ENCODE measurements at regions not wholly inside any gene's neighbourhood (a gene's known extent, or its start where the extent isn't known, plus 50 kb on each side); places are given as distances from the start of the nearest gene placed in this dataset.

- no TSS peak for BruUV-seq (replicated peaks)
- no peaks in the 10 kb centered on the region for H3K9me2 ChIP-seq (ENCODE audit: insufficient read depth)
- CTCF ChIA-PET = no interaction called here
- no peak overlapping the region for H3K27ac ChIP-seq (ENCODE audit: low read depth, low read length)
- H4K20me1 ChIP-seq (ENCODE audit: insufficient read depth) = no peaks in the 10 kb centered on the region; the same call in 1 of the 2 replicates
- no peaks in the 10 kb centered on the region for H3K4me1 ChIP-seq (ENCODE audit: control insufficient read depth in 1 of 2, insufficient read depth in 2 of 2, low read length in 2 of 2)
- H3K4me3 ChIP-seq (replicated peaks in 1 of 2; ENCODE audit: low read depth in 1 of 2, low read length in 2 of 2) = no peak overlapping the region
- no peak for DNase-seq (ENCODE audit: low read depth, low spot score)
- H3K36me3 ChIP-seq (ENCODE audit: control insufficient read depth in 1 of 2, insufficient read depth in 2 of 2, low read length in 2 of 2) = no peaks in the 10 kb centered on the region
- no peak for ATAC-seq
- H3K9me3 ChIP-seq (ENCODE audit: control insufficient read depth in 1 of 2, insufficient read depth in 1 of 2, low read depth in 1 of 2, low read length in 2 of 2) = peaks cover 4 to 5% of the 10 kb centered on the region in 2 experiments; a peak in 2 of 4 replicates
- intact Hi-C loops (cut with micrococcal nuclease) = no loop called here
- H2AFZ ChIP-seq (ENCODE audit: low read depth, low read length, poor library complexity, severe bottlenecking) = no peak overlapping the region
- RAD21 ChIA-PET (ENCODE audit: low non-redundant PET in 1 of 2, low total read pairs in 2 of 2, uncharacterized antibody in 2 of 2, unreplicated experiment in 2 of 2) = no interaction called here
- POLR2A ChIA-PET = no interaction called here
- H3K4me2 ChIP-seq (ENCODE audit: low read length) = no peak overlapping the region
- TF ChIP-seq SRF (IDR thresholded peaks at IDR 0.05; ENCODE audit: low read depth) (no peak), YY1 (IDR thresholded peaks at IDR 0.05; ENCODE audit: extremely low read depth, insufficient replicate concordance, low read depth, low read length) (no peak), ZFX (IDR thresholded peaks at IDR 0.05) (no peak), EZH2 (IDR thresholded peaks at IDR 0.05) (no peak), SP1 (IDR thresholded peaks at IDR 0.05; ENCODE audit: low read depth) (no peak), CTCF (IDR thresholded peaks at IDR 0.05 in 2 of 3, conservative IDR thresholded peaks at IDR 0.05 in 1 of 3; ENCODE audit: borderline replicate concordance in 1 of 3, insufficient read depth in 1 of 3, low read depth in 2 of 3, low read length in 2 of 3) (no peak), CEBPB (IDR thresholded peaks at IDR 0.05; ENCODE audit: low read depth) (no peak), JUND (IDR thresholded peaks at IDR 0.05) (no peak), CBX3 (IDR thresholded peaks at IDR 0.05; ENCODE audit: low read depth) (no peak)
- H3K27me3 ChIP-seq (ENCODE audit: insufficient read depth, low read length) = no peaks in the 10 kb centered on the region
- no peak overlapping the region for H3K9ac ChIP-seq (ENCODE audit: low read length)
- H3K79me2 ChIP-seq (ENCODE audit: insufficient read depth, low read length) = no peaks in the 10 kb centered on the region
These were observed 771.1 kb downstream of the GATA3 start for GRCh38 chr10:8825611-8826010.

- Histone ChIP-seq H3K79me2 (ENCODE audit: insufficient read depth, low read length) (no peaks in the 10 kb centered on the region), H3K9me2 (ENCODE audit: insufficient read depth) (no peaks in the 10 kb centered on the region), H3K36me3 (ENCODE audit: control insufficient read depth in 1 of 2, insufficient read depth in 2 of 2, low read length in 2 of 2) (no peaks in the 10 kb centered on the region), H3K4me3 (replicated peaks in 1 of 2; ENCODE audit: low read depth in 1 of 2, low read length in 2 of 2) (no peak overlapping the region), H4K20me1 (ENCODE audit: insufficient read depth) (no peaks in the 10 kb centered on the region), H3K4me1 (ENCODE audit: control insufficient read depth in 1 of 2, insufficient read depth in 2 of 2, low read length in 2 of 2) (no peaks in the 10 kb centered on the region), H3K4me2 (ENCODE audit: low read length) (no peak overlapping the region), H3K27ac (ENCODE audit: low read depth, low read length) (no peak overlapping the region), H3K9me3 (ENCODE audit: control insufficient read depth in 1 of 2, insufficient read depth in 1 of 2, low read depth in 1 of 2, low read length in 2 of 2) (peaks cover 0 to 15% of the 10 kb centered on the region in 2 experiments; a peak in 2 of 4 replicates), H3K27me3 (ENCODE audit: insufficient read depth, low read length) (no peaks in the 10 kb centered on the region), H3K9ac (ENCODE audit: low read length) (no peak overlapping the region), H2AFZ (ENCODE audit: low read depth, low read length, poor library complexity, severe bottlenecking) (no peak overlapping the region)
- no peak for DNase-seq (ENCODE audit: low read depth, low spot score)
- no TSS peak for BruUV-seq (replicated peaks)
- ChIA-PET POLR2A (no interaction called here), CTCF (no interaction called here), RAD21 (ENCODE audit: low non-redundant PET in 1 of 2, low total read pairs in 2 of 2, uncharacterized antibody in 2 of 2, unreplicated experiment in 2 of 2) (no interaction called here)
- TF ChIP-seq JUND (IDR thresholded peaks at IDR 0.05) = no peak
- intact Hi-C loops (cut with micrococcal nuclease) = no loop called here
- no peak for ATAC-seq
These were observed 775.1 kb downstream of the GATA3 start for GRCh38 chr10:8829592-8829991.

All from HCT116 (cell line).